ENCODE measurements at regions not wholly inside any gene's neighbourhood (a gene's known extent, or its start where the extent isn't known, plus 50 kb on each side); places are given as distances from the start of the nearest gene placed in this dataset.

- DNase-seq: no peak
These were observed 61.4 kb upstream of the BARHL2 start for GRCh38 chr1:90778486-90778885.

GRCh38 chr1:90773812-90774211, 56.7 kb upstream of the BARHL2 start:
- DNase-seq: no peak

- no peak for DNase-seq
These were observed 51.7 kb upstream of the BARHL2 start for GRCh38 chr1:90768826-90769225.

GRCh38 chr1:90768098-90768497, 51.0 kb upstream of the BARHL2 start:
- DNase-seq: no peak

Measured in activated naive CD4-positive, alpha-beta T cell treated with anti-CD3 and anti-CD28 coated beads, Interleukin-2, amount 50 U/mL, for 16 hours (primary cell).